Epidermal melanocyte (primary cell): ENCODE measurements at regions not wholly inside any gene's neighbourhood (a gene's known extent, or its start where the extent isn't known, plus 50 kb on each side); places are given as distances from the start of the nearest gene placed in this dataset.
"Not testable (repeated sequence)": the region's sequence is repeated elsewhere in the genome, so short reads cannot be mapped to it uniquely, and the experiment has no call there.

Experiments used
- DNase-seq: peaks from one replicate; pipeline ENCODE4 v3.0.0; 2011; ENCODE audit warnings: low spot score; ENCODE audit not compliant: insufficient read length

GRCh38 chr5:63894690-63895089, 67.6 kb downstream of the HTR1A start:
- no peak for DNase-seq

- no peak for DNase-seq
These were observed 83.5 kb downstream of the HTR1A start for GRCh38 chr5:63878788-63879187.

GRCh38 chr5:63877961-63878360, 84.3 kb downstream of the HTR1A start:
- no peak for DNase-seq

- DNase-seq, result no peak
These were observed 101.9 kb downstream of the HTR1A start for GRCh38 chr5:63860379-63860778.

GRCh38 chr5:63854076-63854475, 108.2 kb downstream of the HTR1A start:
- DNase-seq, result no peak

- no peak for DNase-seq
These were observed 119.1 kb downstream of the HTR1A start for GRCh38 chr5:63843190-63843589.

GRCh38 chr5:63837437-63837836, 124.8 kb downstream of the HTR1A start:
- no peak for DNase-seq

GRCh38 chr5:63831381-63831780, 130.9 kb downstream of the HTR1A start:
- DNase-seq, result no peak

- DNase-seq, result no peak
These were observed 136.3 kb downstream of the HTR1A start for GRCh38 chr5:63825984-63826383.

- DNase-seq, result no peak
These were observed 138.7 kb downstream of the HTR1A start for GRCh38 chr5:63823583-63823982.

GRCh38 chr5:63822614-63823013, 139.6 kb downstream of the HTR1A start:
- DNase-seq, result peak; percentile 29

- DNase-seq, result no peak
These were observed 141.7 kb downstream of the HTR1A start for GRCh38 chr5:63820577-63820976.

- DNase-seq, result no peak
These were observed 149.6 kb downstream of the HTR1A start for GRCh38 chr5:63812693-63813092.

GRCh38 chr5:63811961-63812360, 150.3 kb downstream of the HTR1A start:
- DNase-seq, result no peak

- DNase-seq, result no peak
These were observed 151.0 kb downstream of the HTR1A start for GRCh38 chr5:63811286-63811685.

- DNase-seq, result no peak
These were observed 157.1 kb downstream of the HTR1A start for GRCh38 chr5:63805151-63805550.

- DNase-seq, result no peak
These were observed 159.1 kb downstream of the HTR1A start for GRCh38 chr5:63803165-63803564.

- no peak for DNase-seq
These were observed 167.3 kb downstream of the HTR1A start for GRCh38 chr5:63794979-63795378.

- DNase-seq, result no peak
These were observed 167.9 kb downstream of the HTR1A start for GRCh38 chr5:63794296-63794695.

GRCh38 chr5:63774939-63775338, 187.3 kb downstream of the HTR1A start:
- DNase-seq, result no peak

- no peak for DNase-seq
These were observed 194.0 kb downstream of the HTR1A start for GRCh38 chr5:63768221-63768620.

GRCh38 chr5:63760965-63761364, 201.3 kb downstream of the HTR1A start:
- no peak for DNase-seq

GRCh38 chr5:63743096-63743798, 219.0 kb downstream of the HTR1A start:
- DNase-seq, result no peak

GRCh38 chr5:63732880-63733279, 229.4 kb downstream of the HTR1A start:
- not testable (repeated sequence) for DNase-seq
